Panc1 (cell line): ENCODE measurements at regions not wholly inside any gene's neighbourhood (a gene's known extent, or its start where the extent isn't known, plus 50 kb on each side); places are given as distances from the start of the nearest gene placed in this dataset.
"Not testable (repeated sequence)": the region's sequence is repeated elsewhere in the genome, so short reads cannot be mapped to it uniquely, and the experiment has no call there.

Experiments used
- ATAC-seq: fragments of 200-7000 bp; cut with Tn5 transposase; 2 replicates; pipeline ENCODE4 v1.9.1; 2020; ENCODE audit warnings: mild to moderate bottlenecking, moderate library complexity
- BruUV-seq: library from RNA; stranded (reverse); fragments of 400-500 nt; replicated peaks from 2 replicates; lab custom pipeline; 2021; lab: Mats Ljungman, UMichigan
- CTCF ChIA-PET: fragments of 300-600 bp; sonication (Branson Sonifier 250); formaldehyde crosslinking; loops from one replicate; lab custom pipeline; 2022; ENCODE audit warnings: antibody characterized with exemption; lab: Charles Lee
- POLR2A ChIA-PET: fragments of 300-600 bp; sonication (Branson Sonifier 250); formaldehyde crosslinking; loops from one replicate; lab custom pipeline; 2022; ENCODE audit warnings: antibody characterized with exemption; lab: Charles Lee
- DNase-seq: peaks from one replicate; pipeline ENCODE4 v3.0.0-alpha.2; 2010; ENCODE audit warnings: low read depth, low spot score
- H3K27ac ChIP-seq: 2 replicates; pipeline ENCODE4 v1.5.1; 2011; ENCODE audit warnings: mild to moderate bottlenecking, low read length, inconsistent platforms
- H3K27me3 ChIP-seq: fragments of 200-500 bp; sonication (Bioruptor generic); 2 replicates; pipeline ENCODE4 v1.6.0; 2014; ENCODE audit warnings: low read length, inconsistent platforms; ENCODE audit not compliant: control insufficient read depth, insufficient read depth
- H3K36me3 ChIP-seq: fragments of 200-500 bp; sonication (Bioruptor generic); 2 replicates; pipeline ENCODE4 v1.5.1; 2014; ENCODE audit warnings: inconsistent platforms, mild to moderate bottlenecking, low read length, moderate library complexity; ENCODE audit not compliant: control insufficient read depth, insufficient read depth
- H3K4me1 ChIP-seq: 2 replicates; pipeline ENCODE4 v1.5.1; 2011; ENCODE audit warnings: inconsistent platforms, mild to moderate bottlenecking, low read length, moderate library complexity; ENCODE audit not compliant: control insufficient read depth, insufficient read depth
- H3K4me3 ChIP-seq, 2 experiments: 2 replicates each; pipeline ENCODE4 v1.5.1; 2011 to 2012; ENCODE audit warnings: low read depth in 2 of 2, low read length in 2 of 2, mild to moderate bottlenecking in 2 of 2, inconsistent platforms in 1 of 2, moderate library complexity in 1 of 2
- H3K9me3 ChIP-seq: fragments of 200-500 bp; sonication (Bioruptor generic); 2 replicates; pipeline ENCODE4 v1.5.1; 2014; ENCODE audit warnings: low read depth, mild to moderate bottlenecking, inconsistent platforms, low read length, moderate library complexity; ENCODE audit not compliant: control insufficient read depth, insufficient read depth
- POLR2AphosphoS5 ChIP-seq: IDR thresholded peaks from 2 replicates; pipeline ENCODE4 v1.6.1; 2012; ENCODE audit warnings: mild to moderate bottlenecking, low read depth, low read length, moderate library complexity
- SIN3A ChIP-seq: IDR thresholded peaks from 2 replicates; pipeline ENCODE4 v1.6.1; 2012; ENCODE audit warnings: low read depth, mild to moderate bottlenecking, low read length, moderate library complexity, borderline replicate concordance; ENCODE audit not compliant: insufficient read depth
- TCF7L2 ChIP-seq: IDR thresholded peaks from 2 replicates; pipeline ENCODE4 v1.6.1; 2011; ENCODE audit warnings: mild to moderate bottlenecking, low read depth, low read length, inconsistent platforms
- in situ Hi-C: cut with HindIII; loops from 2 replicates; pipeline ENCODE4 v1.10.0; 2016; ENCODE audit warnings: low sequenced_read_pairs, low pct_unique_long_range_greater_than_20kb
- intact Hi-C: fragments of 100-400 bp; cut with micrococcal nuclease; formaldehyde crosslinking; loops from one replicate; pipeline ENCODE4 v1.10.0; 2022; ENCODE audit not compliant: unreplicated experiment
- TF ChIP-seq, protein P1 (sequence below), 2 experiments: IDR thresholded peaks; 2 replicates each; pipeline ENCODE4 v1.6.1; 2011 to 2012; ENCODE audit warnings: low read depth in 2 of 2, control low read depth in 1 of 2, low read length in 1 of 2, mild to moderate bottlenecking in 1 of 2, moderate library complexity in 1 of 2; ENCODE audit not compliant: insufficient read depth in 1 of 2
- TF ChIP-seq, protein P2 (sequence below): fragments of 450-650 bp; IDR thresholded peaks from 2 replicates; pipeline ENCODE4 v1.5.1; 2017; ENCODE audit warnings: mild to moderate bottlenecking

DNA sequence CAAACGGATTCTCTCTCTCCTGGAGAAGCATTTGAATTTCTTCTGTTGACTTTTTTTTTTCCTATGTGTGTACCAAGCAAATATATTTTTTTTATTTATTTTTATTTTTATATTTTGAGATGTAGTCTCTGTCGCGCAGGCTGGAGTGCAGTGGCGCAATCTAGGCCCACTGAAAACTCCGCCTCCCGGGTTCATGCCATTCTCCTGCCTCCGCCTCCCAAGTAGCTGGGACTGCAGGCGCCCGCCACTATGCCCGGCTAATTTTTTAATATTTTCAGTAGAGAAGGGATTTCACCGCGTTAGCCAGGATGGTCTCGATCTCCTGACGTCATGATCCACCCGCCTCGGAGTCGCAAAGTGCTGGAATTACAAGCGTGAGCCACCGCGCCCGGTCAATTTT, 549.5 kb upstream of the GNPDA2 start:
- Histone ChIP-seq H3K36me3 (no peaks in the 10 kb centered on the region), H3K4me1 (no peaks in the 10 kb centered on the region), H3K27ac (no peak overlapping the region), H3K4me3 (no peak overlapping the region), H3K27me3 (no peaks in the 10 kb centered on the region), H3K9me3 (no peaks in the 10 kb centered on the region)
- TF ChIP-seq TCF7L2 (no peak), POLR2AphosphoS5 (no peak), SIN3A (no peak)
- TF ChIP-seq, protein P1, sequence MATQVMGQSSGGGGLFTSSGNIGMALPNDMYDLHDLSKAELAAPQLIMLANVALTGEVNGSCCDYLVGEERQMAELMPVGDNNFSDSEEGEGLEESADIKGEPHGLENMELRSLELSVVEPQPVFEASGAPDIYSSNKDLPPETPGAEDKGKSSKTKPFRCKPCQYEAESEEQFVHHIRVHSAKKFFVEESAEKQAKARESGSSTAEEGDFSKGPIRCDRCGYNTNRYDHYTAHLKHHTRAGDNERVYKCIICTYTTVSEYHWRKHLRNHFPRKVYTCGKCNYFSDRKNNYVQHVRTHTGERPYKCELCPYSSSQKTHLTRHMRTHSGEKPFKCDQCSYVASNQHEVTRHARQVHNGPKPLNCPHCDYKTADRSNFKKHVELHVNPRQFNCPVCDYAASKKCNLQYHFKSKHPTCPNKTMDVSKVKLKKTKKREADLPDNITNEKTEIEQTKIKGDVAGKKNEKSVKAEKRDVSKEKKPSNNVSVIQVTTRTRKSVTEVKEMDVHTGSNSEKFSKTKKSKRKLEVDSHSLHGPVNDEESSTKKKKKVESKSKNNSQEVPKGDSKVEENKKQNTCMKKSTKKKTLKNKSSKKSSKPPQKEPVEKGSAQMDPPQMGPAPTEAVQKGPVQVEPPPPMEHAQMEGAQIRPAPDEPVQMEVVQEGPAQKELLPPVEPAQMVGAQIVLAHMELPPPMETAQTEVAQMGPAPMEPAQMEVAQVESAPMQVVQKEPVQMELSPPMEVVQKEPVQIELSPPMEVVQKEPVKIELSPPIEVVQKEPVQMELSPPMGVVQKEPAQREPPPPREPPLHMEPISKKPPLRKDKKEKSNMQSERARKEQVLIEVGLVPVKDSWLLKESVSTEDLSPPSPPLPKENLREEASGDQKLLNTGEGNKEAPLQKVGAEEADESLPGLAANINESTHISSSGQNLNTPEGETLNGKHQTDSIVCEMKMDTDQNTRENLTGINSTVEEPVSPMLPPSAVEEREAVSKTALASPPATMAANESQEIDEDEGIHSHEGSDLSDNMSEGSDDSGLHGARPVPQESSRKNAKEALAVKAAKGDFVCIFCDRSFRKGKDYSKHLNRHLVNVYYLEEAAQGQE (IDR thresholded peaks at IDR 0.05; ENCODE audit: insufficient read depth in 1 of 2, low read depth in 2 of 2, low read length in 1 of 2): no peak
- TF ChIP-seq, protein P2, sequence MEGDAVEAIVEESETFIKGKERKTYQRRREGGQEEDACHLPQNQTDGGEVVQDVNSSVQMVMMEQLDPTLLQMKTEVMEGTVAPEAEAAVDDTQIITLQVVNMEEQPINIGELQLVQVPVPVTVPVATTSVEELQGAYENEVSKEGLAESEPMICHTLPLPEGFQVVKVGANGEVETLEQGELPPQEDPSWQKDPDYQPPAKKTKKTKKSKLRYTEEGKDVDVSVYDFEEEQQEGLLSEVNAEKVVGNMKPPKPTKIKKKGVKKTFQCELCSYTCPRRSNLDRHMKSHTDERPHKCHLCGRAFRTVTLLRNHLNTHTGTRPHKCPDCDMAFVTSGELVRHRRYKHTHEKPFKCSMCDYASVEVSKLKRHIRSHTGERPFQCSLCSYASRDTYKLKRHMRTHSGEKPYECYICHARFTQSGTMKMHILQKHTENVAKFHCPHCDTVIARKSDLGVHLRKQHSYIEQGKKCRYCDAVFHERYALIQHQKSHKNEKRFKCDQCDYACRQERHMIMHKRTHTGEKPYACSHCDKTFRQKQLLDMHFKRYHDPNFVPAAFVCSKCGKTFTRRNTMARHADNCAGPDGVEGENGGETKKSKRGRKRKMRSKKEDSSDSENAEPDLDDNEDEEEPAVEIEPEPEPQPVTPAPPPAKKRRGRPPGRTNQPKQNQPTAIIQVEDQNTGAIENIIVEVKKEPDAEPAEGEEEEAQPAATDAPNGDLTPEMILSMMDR: no peak
- POLR2A ChIA-PET: no interaction called here
- DNase-seq: no peak
- CTCF ChIA-PET: no interaction called here
- in situ Hi-C loops: no loop called here
- intact Hi-C loops: no loop called here
- no peak for ATAC-seq
- BruUV-seq: no TSS peak

DNA sequence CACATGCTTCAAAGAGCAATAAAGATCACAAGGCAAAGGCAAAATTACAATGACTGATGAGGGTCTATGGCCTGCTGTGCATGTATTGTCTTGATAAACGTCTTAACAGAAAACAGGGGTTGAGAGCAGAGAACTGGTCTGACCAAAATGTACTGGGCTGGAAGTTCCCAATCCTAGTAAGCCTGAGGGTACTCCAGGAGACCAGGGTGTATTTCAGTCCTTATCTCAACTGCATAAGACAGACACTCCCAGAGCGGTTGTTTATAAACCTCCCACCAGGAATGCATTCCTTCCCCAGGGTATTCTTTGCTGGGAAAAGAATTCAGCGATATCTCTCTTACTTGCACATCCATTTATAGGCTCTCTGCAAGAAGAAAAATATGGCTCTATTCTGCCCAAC, 521.8 kb upstream of the GNPDA2 start:
- ATAC-seq, BruUV-seq, H3K4me1 ChIP-seq, H3K4me3 ChIP-seq, H3K9me3 ChIP-seq, H3K27me3 ChIP-seq, POLR2A ChIA-PET, CTCF ChIA-PET, H3K36me3 ChIP-seq, DNase-seq, intact Hi-C loops, H3K27ac ChIP-seq, in situ Hi-C loops: not testable (repeated sequence)

DNA sequence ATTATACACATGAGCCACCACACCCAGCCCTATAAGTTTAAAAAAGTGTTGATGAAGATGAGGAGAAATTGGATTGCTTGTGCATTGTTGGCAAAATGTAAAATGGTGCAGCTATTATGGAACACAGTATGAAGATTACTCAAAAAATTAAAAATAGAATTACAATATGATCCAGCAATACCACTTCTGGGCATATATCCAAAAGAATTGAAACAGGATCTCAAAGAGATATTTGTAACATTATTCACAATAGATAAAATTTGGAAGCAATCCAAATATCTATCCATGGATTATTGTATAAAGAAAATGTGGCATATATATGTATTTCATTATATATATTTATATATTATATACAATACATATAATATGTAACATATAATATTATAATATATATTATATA, 515.6 kb upstream of the GNPDA2 start:
- no peaks in the 10 kb centered on the region for H3K36me3 ChIP-seq
- ChIA-PET POLR2A (no interaction called here), CTCF (interaction anchor here (0.5 kb wide), 1 partner anchor 1623 kb away, joined by 10 read pairs; no protein-coding TSS in a partner anchor)
- H3K27ac ChIP-seq: no peak overlapping the region
- BruUV-seq: no TSS peak
- no peak overlapping the region for H3K4me3 ChIP-seq
- no peak for ATAC-seq
- H3K27me3 ChIP-seq: no peaks in the 10 kb centered on the region
- intact Hi-C loops (no loop called here), in situ Hi-C loops (no loop called here)
- H3K9me3 ChIP-seq: no peaks in the 10 kb centered on the region
- H3K4me1 ChIP-seq: no peaks in the 10 kb centered on the region
- TF ChIP-seq TCF7L2 (no peak), POLR2AphosphoS5 (no peak), SIN3A (no peak)
- TF ChIP-seq, protein P1 (IDR thresholded peaks at IDR 0.05; ENCODE audit: insufficient read depth in 1 of 2, low read depth in 2 of 2, low read length in 1 of 2): no peak
- TF ChIP-seq, protein P2: no peak
- DNase-seq: no peak
